ENCODE measurements at regions not wholly inside any gene's neighbourhood (a gene's known extent, or its start where the extent isn't known, plus 50 kb on each side); places are given as distances from the start of the nearest gene placed in this dataset.
"Not testable (repeated sequence)": the region's sequence is repeated elsewhere in the genome, so short reads cannot be mapped to it uniquely, and the experiment has no call there.

GRCh38 chr5:56048124-56048523 lies 53.4 kb upstream of the IL6ST start:
- peak; percentile 37 to 42 for DNase-seq

GRCh38 chr5:56047448-56047847 lies 52.7 kb upstream of the IL6ST start:
- no peak for DNase-seq

- no peak for DNase-seq
These were observed 50.7 kb upstream of the IL6ST start for GRCh38 chr5:56045469-56045868.

GRCh38 chr5:56044746-56045428 lies 50.1 kb upstream of the IL6ST start:
- DNase-seq, result not testable (repeated sequence)

Measured in NCI-H187 (cell line).